ENCODE measurements at regions not wholly inside any gene's neighbourhood (a gene's known extent, or its start where the extent isn't known, plus 50 kb on each side); places are given as distances from the start of the nearest gene placed in this dataset.

DNA sequence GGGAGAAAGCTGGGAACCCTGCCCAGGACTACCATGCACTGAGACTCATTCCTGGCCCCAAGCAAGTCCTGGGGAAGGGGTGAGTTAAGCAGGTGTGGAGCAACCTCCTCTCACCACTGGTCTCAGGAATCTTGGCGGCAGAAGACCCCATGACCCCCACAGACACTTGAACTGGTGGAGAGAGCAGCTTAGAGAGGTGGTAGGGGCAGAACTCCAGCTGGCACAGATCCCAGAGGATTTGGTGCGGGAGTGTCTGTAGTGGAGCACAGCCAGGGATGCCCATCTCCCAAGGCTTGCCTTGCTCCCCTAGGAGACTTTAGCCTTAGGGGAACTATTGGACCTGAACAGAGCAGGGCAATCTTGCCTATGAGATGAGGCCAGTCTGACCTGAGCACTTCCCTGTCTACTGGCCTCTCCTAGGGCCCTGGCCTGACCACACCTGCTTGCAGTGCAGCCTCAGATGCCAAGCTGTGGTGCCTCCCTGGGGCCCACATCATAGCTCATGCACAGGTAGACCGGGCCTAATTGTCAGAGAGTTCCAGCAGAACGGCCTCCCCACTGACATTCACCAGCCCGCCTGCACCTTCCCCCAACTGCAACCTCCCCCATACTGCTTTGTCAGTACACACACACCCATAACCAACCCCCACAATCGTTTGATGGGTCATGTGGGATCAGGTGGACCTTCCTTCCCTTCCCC is 78.0 kb downstream of the NAA11 start:
- TF ChIP-seq, protein P1, sequence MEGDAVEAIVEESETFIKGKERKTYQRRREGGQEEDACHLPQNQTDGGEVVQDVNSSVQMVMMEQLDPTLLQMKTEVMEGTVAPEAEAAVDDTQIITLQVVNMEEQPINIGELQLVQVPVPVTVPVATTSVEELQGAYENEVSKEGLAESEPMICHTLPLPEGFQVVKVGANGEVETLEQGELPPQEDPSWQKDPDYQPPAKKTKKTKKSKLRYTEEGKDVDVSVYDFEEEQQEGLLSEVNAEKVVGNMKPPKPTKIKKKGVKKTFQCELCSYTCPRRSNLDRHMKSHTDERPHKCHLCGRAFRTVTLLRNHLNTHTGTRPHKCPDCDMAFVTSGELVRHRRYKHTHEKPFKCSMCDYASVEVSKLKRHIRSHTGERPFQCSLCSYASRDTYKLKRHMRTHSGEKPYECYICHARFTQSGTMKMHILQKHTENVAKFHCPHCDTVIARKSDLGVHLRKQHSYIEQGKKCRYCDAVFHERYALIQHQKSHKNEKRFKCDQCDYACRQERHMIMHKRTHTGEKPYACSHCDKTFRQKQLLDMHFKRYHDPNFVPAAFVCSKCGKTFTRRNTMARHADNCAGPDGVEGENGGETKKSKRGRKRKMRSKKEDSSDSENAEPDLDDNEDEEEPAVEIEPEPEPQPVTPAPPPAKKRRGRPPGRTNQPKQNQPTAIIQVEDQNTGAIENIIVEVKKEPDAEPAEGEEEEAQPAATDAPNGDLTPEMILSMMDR (IDR thresholded peaks at IDR 0.05; ENCODE audit: insufficient read depth, low read depth, low read length): no peak
- no peak for TF ChIP-seq EZH2 (IDR thresholded peaks at IDR 0.05; ENCODE audit: insufficient read depth, low read length)

Data from astrocyte (in vitro differentiated cells and primary cell).